Mucosa of descending colon (tissue), 3 donors: ENCODE measurements at regions not wholly inside any gene's neighbourhood (a gene's known extent, or its start where the extent isn't known, plus 50 kb on each side); places are given as distances from the start of the nearest gene placed in this dataset.

ENCODE experiments used
- ATAC-seq: fragments of 200-7000 bp; cut with Tn5 transposase; one replicate; pipeline ENCODE4 v1.9.1; 2020; ENCODE audit warnings: mild to moderate bottlenecking, moderate library complexity
- DNase-seq, 3 donors: peaks; one replicate each; pipeline ENCODE4 v3.0.0-alpha.2; 2020
- H3K36me3 ChIP-seq: fragments of 200-600 bp; one replicate; pipeline ENCODE4 v1.8.0; 2021; ENCODE audit warnings: low read depth, mild to moderate bottlenecking
- H3K4me1 ChIP-seq: fragments of 200-600 bp; one replicate; pipeline ENCODE4 v1.8.0; 2021; ENCODE audit warnings: low read depth, mild to moderate bottlenecking
- H3K4me3 ChIP-seq: fragments of 200-600 bp; one replicate; pipeline ENCODE4 v1.8.0; 2021; ENCODE audit warnings: mild to moderate bottlenecking
- H3K9me3 ChIP-seq: fragments of 200-600 bp; one replicate; pipeline ENCODE4 v1.8.0; 2021; ENCODE audit warnings: mild to moderate bottlenecking
- intact Hi-C, 2 donors: fragments of 100-400 bp; cut with DNase I in 1 of 2; cut with micrococcal nuclease in 1 of 2; formaldehyde crosslinking; loops; one replicate each; pipeline versions ENCODE4 v1.11.0 to v1.11.1; 2022; cut with DNase I, micrococcal nuclease
- TF ChIP-seq, protein P1 (sequence below): fragments of 200-600 bp; IDR thresholded peaks from one replicate; pipeline ENCODE4 v1.8.0; 2022; ENCODE audit warnings: antibody characterized with exemption, mild to moderate bottlenecking
- donor health status: DM: no; HTN: no; CAD: no; lungs with moderate emphysema.
- donor health status: DM: no; HTN: no; CAD: no.
- donor health status: DM: no; HTN: yes; CAD: no.

GRCh38 chr22:48587236-48587865 is 1240.3 kb downstream of the BRD1 start:
- ATAC-seq (no peak), DNase-seq (peak in 1 of 3 donors; percentile 29)
- intact Hi-C loops, result no loop called here
- Histone ChIP-seq H3K4me1 (no peaks in the 10 kb centered on the region), H3K36me3 (no peaks in the 10 kb centered on the region), H3K9me3 (no peaks in the 10 kb centered on the region), H3K4me3 (no peak overlapping the region)
- TF ChIP-seq, protein P1, sequence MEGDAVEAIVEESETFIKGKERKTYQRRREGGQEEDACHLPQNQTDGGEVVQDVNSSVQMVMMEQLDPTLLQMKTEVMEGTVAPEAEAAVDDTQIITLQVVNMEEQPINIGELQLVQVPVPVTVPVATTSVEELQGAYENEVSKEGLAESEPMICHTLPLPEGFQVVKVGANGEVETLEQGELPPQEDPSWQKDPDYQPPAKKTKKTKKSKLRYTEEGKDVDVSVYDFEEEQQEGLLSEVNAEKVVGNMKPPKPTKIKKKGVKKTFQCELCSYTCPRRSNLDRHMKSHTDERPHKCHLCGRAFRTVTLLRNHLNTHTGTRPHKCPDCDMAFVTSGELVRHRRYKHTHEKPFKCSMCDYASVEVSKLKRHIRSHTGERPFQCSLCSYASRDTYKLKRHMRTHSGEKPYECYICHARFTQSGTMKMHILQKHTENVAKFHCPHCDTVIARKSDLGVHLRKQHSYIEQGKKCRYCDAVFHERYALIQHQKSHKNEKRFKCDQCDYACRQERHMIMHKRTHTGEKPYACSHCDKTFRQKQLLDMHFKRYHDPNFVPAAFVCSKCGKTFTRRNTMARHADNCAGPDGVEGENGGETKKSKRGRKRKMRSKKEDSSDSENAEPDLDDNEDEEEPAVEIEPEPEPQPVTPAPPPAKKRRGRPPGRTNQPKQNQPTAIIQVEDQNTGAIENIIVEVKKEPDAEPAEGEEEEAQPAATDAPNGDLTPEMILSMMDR, result no peak

- no peak overlapping the region for H3K4me3 ChIP-seq
- no peaks in the 10 kb centered on the region for H3K36me3 ChIP-seq
- no peaks in the 10 kb centered on the region for H3K4me1 ChIP-seq
- intact Hi-C loops, result no loop called here
- no peaks in the 10 kb centered on the region for H3K9me3 ChIP-seq
- DNase-seq, result peak in 1 of 3 donors; percentile 28
- no peak for ATAC-seq
- TF ChIP-seq, protein P1, result no peak
These were observed 1240.9 kb downstream of the BRD1 start for GRCh38 chr22:48586799-48587185.

DNA sequence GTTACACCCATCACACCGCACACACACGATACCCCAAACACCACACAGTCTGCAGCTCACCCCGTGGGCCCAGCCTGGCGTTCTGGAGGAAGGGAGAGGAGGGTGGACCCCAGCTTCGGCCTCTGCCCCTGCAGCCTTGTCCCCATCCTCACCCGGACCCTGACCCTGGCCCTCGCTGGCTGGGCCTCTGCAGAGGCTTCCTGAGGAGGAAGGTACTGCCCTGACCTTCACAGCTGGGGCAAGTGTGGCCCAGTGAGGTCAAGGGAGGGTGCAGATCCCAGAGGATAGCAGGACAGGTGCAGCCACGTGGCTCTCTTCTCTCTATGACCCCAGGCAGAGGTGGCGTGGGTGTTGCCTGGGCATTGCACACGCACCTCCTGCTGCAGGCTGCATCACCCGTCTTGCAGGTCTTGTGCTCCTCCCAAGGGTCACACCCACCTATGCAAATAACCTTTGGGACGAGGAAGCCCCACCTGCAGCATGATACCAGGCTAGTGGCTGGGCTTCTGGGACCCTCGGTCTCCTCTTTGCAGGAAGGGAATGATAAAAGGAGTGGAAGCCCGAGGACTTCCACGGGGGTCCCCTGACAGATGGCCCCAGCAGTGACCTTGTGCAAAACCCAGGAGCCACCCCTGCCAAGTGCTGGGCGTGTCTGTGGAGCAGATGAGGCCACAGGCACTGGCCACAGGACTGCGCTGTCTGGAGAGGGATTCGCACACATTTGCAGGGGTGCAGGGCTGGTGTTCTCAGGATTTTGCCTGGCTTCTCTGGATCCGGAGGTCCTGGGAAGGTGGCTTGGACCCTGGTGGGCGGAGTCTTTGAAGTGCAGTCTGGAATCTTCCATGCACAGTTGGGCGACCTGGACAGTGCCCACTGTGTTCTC is 1241.5 kb downstream of the BRD1 start:
- Histone ChIP-seq H3K4me3 (no peak overlapping the region), H3K9me3 (no peaks in the 10 kb centered on the region), H3K4me1 (no peaks in the 10 kb centered on the region), H3K36me3 (no peaks in the 10 kb centered on the region)
- TF ChIP-seq, protein P1, result no peak
- ATAC-seq, result peak; percentile 78
- intact Hi-C loops, result no loop called here
- DNase-seq, result peak in 2 of 3 donors; percentile 43 to 57

GRCh38 chr22:48584170-48584569 is 1243.5 kb downstream of the BRD1 start:
- DNase-seq (no peak), ATAC-seq (no peak)
- TF ChIP-seq, protein P1, result no peak
- no peaks in the 10 kb centered on the region for H3K36me3 ChIP-seq
- intact Hi-C loops, result no loop called here
- H3K4me3 ChIP-seq, result no peak overlapping the region
- H3K9me3 ChIP-seq, result no peaks in the 10 kb centered on the region
- H3K4me1 ChIP-seq, result no peaks in the 10 kb centered on the region

- H3K9me3 ChIP-seq, result no peaks in the 10 kb centered on the region
- H3K4me3 ChIP-seq, result no peak overlapping the region
- no peak for DNase-seq
- ATAC-seq, result no peak
- H3K4me1 ChIP-seq, result no peaks in the 10 kb centered on the region
- no peaks in the 10 kb centered on the region for H3K36me3 ChIP-seq
- intact Hi-C loops, result no loop called here
- TF ChIP-seq, protein P1, result no peak
These were observed 1245.7 kb downstream of the BRD1 start for GRCh38 chr22:48581796-48582469.
